ENCODE measurements at regions not wholly inside any gene's neighbourhood (a gene's known extent, or its start where the extent isn't known, plus 50 kb on each side); places are given as distances from the start of the nearest gene placed in this dataset.

- FAIRE-seq (no peak), DNase-seq (ENCODE audit: extremely low spot score, insufficient read length, low read depth) (no peak)
Observed at GRCh38 chr2:5908071-5908470, 215.9 kb downstream of the SOX11 start.

GRCh38 chr2:5911718-5912117 lies 219.5 kb downstream of the SOX11 start:
- FAIRE-seq (no peak), DNase-seq (ENCODE audit: extremely low spot score, insufficient read length, low read depth) (no peak)

GRCh38 chr2:5913711-5914395 lies 221.7 kb downstream of the SOX11 start:
- FAIRE-seq, result no peak
- DNase-seq (ENCODE audit: extremely low spot score, insufficient read length, low read depth), result no peak

GRCh38 chr2:5914811-5915611 lies 222.8 kb downstream of the SOX11 start:
- FAIRE-seq, result no peak
- DNase-seq (ENCODE audit: extremely low spot score, insufficient read length, low read depth), result no peak

GRCh38 chr2:5915881-5916310 lies 223.7 kb downstream of the SOX11 start:
- DNase-seq (ENCODE audit: extremely low spot score, insufficient read length, low read depth), result no peak
- no peak for FAIRE-seq

GRCh38 chr2:5921081-5921642 lies 229.0 kb downstream of the SOX11 start:
- DNase-seq (ENCODE audit: extremely low spot score, insufficient read length, low read depth), result no peak
- no peak for FAIRE-seq

GRCh38 chr2:5923957-5924945 lies 232.1 kb downstream of the SOX11 start:
- DNase-seq (ENCODE audit: extremely low spot score, insufficient read length, low read depth), result no peak
- no peak for FAIRE-seq

- no peak for DNase-seq (ENCODE audit: extremely low spot score, insufficient read length, low read depth)
- no peak for FAIRE-seq
Observed at GRCh38 chr2:5925604-5926003, 233.4 kb downstream of the SOX11 start.

GRCh38 chr2:5926871-5927512 lies 234.8 kb downstream of the SOX11 start:
- DNase-seq (ENCODE audit: extremely low spot score, insufficient read length, low read depth), result no peak
- no peak for FAIRE-seq

- DNase-seq (ENCODE audit: extremely low spot score, insufficient read length, low read depth) (no peak), FAIRE-seq (no peak)
Observed at GRCh38 chr2:5932556-5933469, 240.6 kb downstream of the SOX11 start.

- FAIRE-seq (no peak), DNase-seq (ENCODE audit: extremely low spot score, insufficient read length, low read depth) (no peak)
Observed at GRCh38 chr2:5933669-5934068, 241.5 kb downstream of the SOX11 start.

GRCh38 chr2:5937321-5937720 lies 245.1 kb downstream of the SOX11 start:
- FAIRE-seq (no peak), DNase-seq (ENCODE audit: extremely low spot score, insufficient read length, low read depth) (no peak)

- DNase-seq (ENCODE audit: extremely low spot score, insufficient read length, low read depth), result no peak
- FAIRE-seq, result no peak
Observed at GRCh38 chr2:5937851-5938565, 245.8 kb downstream of the SOX11 start.

- no peak for FAIRE-seq
- no peak for DNase-seq (ENCODE audit: extremely low spot score, insufficient read length, low read depth)
Observed at GRCh38 chr2:5938566-5938896, 246.3 kb downstream of the SOX11 start.

GRCh38 chr2:5939553-5939952 lies 247.4 kb downstream of the SOX11 start:
- FAIRE-seq (no peak), DNase-seq (ENCODE audit: extremely low spot score, insufficient read length, low read depth) (no peak)

GRCh38 chr2:5940596-5941535 lies 248.7 kb downstream of the SOX11 start:
- FAIRE-seq (no peak), DNase-seq (ENCODE audit: extremely low spot score, insufficient read length, low read depth) (no peak)

GRCh38 chr2:5942204-5942603 lies 250.0 kb downstream of the SOX11 start:
- FAIRE-seq (no peak), DNase-seq (ENCODE audit: extremely low spot score, insufficient read length, low read depth) (no peak)

Data from GM18507 (cell line).